ENCODE measurements at regions not wholly inside any gene's neighbourhood (a gene's known extent, or its start where the extent isn't known, plus 50 kb on each side); places are given as distances from the start of the nearest gene placed in this dataset.
"Not testable (repeated sequence)": the region's sequence is repeated elsewhere in the genome, so short reads cannot be mapped to it uniquely, and the experiment has no call there.

DNA sequence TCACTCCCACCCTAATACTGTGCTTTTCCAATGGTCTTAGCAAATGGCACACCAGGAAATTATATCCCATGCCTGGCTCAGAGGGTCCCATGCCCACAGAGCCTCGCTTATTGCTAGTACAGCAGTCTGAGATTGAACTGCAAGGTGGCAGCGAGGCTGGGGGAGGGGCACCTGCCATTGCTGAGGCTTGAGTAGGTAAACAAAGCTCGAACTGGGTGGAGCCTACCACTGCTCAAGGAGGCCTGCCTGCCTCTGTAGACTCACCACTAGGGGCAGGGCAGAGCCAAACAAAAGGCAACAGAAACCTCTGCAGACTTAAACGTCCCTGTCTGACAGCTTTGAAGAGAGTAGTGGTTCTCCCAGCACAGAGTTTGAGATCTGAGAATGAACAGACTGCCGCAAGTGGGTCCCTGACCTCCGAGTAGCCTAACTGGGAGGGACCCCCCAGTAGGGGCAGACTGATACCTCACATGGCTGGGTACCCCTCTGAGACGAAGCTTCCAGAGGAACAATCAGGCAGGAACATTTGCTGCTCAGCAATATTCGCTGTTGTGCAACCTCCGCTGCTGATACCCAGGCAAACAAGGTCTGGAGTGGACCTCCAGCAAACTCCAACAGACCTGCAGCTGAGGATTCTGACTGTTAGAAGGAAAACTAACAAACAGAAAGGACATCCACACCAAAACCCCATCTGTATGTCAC, 150.7 kb upstream of the FOXA2 start:
- H3K27me3 Mint-ChIP-seq; intact Hi-C loops (cut with micrococcal nuclease); H3K9me3 Mint-ChIP-seq; H3K4me3 Mint-ChIP-seq; DNase-seq; H3K27ac Mint-ChIP-seq; H3K4me1 Mint-ChIP-seq; H3K36me3 Mint-ChIP-seq (ENCODE audit: low read depth): not testable (repeated sequence)

DNA sequence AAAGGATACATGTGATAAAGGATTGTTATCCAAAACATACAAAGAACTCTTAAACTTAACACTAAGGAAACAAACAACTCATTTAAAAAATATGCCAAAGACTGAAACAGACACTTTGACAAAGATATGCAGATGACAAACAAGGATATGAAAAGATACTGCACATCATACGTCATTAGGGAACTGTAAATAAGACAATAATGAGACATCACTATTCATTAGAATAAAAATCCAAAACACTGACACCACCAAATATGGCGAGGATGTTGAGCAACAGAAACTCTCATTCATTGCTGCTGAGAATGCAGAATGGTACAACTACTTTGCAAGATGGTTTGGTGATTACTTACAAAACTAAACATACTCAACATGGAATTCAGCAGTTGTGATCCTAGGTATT, 156.5 kb upstream of the FOXA2 start:
- DNase-seq, result no peak
- no peaks in the 10 kb centered on the region for H3K9me3 Mint-ChIP-seq
- H3K36me3 Mint-ChIP-seq (ENCODE audit: low read depth), result no peaks in the 10 kb centered on the region
- no peak overlapping the region for H3K27ac Mint-ChIP-seq
- intact Hi-C loops (cut with micrococcal nuclease), result no loop called here
- H3K4me3 Mint-ChIP-seq, result no peak overlapping the region
- H3K27me3 Mint-ChIP-seq, result no peaks in the 10 kb centered on the region
- H3K4me1 Mint-ChIP-seq, result no peaks in the 10 kb centered on the region

DNA sequence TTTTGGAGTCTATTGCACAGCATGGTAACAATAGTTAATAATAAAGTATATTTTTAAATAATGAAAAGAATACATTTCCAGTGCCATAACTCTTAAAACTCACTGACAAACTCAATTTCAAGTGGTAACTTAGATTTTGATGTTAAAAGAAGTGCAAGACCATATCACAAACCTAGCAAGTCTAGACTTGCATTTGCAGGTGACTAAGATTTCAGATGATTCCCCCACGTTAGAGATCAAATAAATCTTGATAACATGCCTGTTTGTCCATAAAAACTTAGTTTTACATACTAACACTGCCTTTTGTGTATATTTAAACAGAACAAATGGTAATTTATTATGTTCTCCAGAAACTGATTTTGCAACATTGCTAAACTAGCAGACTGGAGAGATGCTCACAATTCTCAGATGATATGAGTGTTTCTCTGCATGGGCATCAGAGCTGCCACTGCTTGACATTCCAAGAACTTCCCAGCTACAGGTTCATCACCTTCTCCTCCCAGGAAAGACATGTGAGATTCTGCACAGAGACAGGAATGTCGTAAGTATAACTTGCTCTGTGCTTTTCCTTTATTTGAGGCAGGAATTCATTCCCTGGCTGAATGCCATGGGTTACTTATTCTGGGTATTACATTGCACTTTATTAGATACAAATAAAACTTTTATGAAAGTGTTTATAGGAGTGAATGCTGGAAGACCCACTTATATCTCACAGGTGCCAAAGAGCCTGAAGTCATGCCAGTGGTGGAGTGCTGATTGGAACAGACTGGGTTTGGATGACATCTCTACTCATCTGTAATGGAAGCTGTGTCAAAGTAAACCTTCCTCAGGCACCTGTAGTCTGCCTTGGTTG, 160.2 kb upstream of the FOXA2 start:
- Mint-ChIP-seq H3K4me3 (no peak overlapping the region), H3K27me3 (no peaks in the 10 kb centered on the region), H3K9me3 (peaks cover 7% of the 10 kb centered on the region), H3K36me3 (ENCODE audit: low read depth) (no peaks in the 10 kb centered on the region), H3K27ac (no peak overlapping the region), H3K4me1 (no peaks in the 10 kb centered on the region)
- intact Hi-C loops (cut with micrococcal nuclease), result no loop called here
- DNase-seq, result no peak

DNA sequence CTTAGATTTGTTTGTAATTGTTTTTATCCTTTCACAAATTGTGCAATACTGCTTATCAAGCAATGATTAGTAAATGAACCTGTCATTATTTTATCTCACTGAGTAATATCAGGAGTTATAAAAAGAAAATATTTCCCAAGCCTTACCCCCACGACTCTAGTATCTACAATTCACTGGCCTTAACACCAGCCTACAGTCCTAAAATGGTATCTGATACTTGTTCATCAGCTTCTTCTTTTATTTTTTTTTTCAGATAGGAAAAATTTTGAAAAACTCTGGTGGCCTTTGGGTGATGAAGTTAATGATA, 160.8 kb upstream of the FOXA2 start:
- Mint-ChIP-seq H3K27me3 (no peaks in the 10 kb centered on the region), H3K4me3 (no peak overlapping the region), H3K27ac (no peak overlapping the region), H3K9me3 (peaks cover 7% of the 10 kb centered on the region), H3K36me3 (ENCODE audit: low read depth) (no peaks in the 10 kb centered on the region), H3K4me1 (no peaks in the 10 kb centered on the region)
- no peak for DNase-seq
- intact Hi-C loops (cut with micrococcal nuclease), result no loop called here

DNA sequence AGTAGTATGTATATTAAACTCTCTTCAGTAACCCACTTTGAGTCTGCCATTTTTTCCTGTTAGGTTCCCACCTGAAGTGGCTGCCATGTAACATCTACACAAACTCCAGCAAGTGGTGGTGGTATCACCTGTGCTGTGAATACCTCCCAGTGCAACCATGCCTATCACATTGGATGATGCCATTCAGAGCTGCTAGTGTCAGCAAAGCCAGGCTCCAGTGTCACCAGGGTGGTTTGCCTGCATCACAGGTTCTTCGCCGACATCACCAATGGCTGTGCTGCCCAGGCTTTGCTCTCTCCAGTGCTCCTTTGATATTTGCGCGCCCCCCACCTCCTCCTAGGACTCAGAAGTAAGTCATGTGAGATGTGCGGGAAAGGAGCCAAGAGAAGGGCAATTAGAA, 162.6 kb upstream of the FOXA2 start:
- intact Hi-C loops (cut with micrococcal nuclease), result no loop called here
- H3K9me3 Mint-ChIP-seq, result peaks cover 7% of the 10 kb centered on the region
- no peaks in the 10 kb centered on the region for H3K27me3 Mint-ChIP-seq
- no peaks in the 10 kb centered on the region for H3K4me1 Mint-ChIP-seq
- DNase-seq, result no peak
- no peak overlapping the region for H3K4me3 Mint-ChIP-seq
- no peaks in the 10 kb centered on the region for H3K36me3 Mint-ChIP-seq (ENCODE audit: low read depth)
- H3K27ac Mint-ChIP-seq, result no peak overlapping the region

DNA sequence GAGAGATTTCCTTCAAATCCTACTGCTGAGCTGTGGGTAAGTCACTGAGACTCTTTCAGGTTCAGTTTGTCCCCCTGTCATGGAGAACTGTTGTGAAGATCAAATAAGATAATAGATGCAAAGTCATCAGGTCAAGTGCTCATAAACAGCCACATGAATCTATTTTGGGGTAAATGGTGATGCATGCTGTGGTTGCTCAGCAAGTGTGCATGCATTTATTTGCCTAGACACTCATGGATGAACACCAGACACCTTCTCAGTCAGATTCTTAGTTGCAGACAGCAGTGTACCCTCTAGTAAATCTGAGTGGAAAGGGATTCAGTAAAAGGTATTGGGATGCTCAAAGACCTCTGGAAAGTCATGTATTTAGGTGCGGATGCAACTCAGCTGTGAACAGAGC, 168.0 kb upstream of the FOXA2 start:
- Mint-ChIP-seq H3K4me1 (no peaks in the 10 kb centered on the region), H3K27me3 (no peaks in the 10 kb centered on the region), H3K27ac (no peak overlapping the region), H3K36me3 (ENCODE audit: low read depth) (no peaks in the 10 kb centered on the region), H3K9me3 (peaks cover 7% of the 10 kb centered on the region), H3K4me3 (no peak overlapping the region)
- no peak for DNase-seq
- intact Hi-C loops (cut with micrococcal nuclease), result no loop called here

DNA sequence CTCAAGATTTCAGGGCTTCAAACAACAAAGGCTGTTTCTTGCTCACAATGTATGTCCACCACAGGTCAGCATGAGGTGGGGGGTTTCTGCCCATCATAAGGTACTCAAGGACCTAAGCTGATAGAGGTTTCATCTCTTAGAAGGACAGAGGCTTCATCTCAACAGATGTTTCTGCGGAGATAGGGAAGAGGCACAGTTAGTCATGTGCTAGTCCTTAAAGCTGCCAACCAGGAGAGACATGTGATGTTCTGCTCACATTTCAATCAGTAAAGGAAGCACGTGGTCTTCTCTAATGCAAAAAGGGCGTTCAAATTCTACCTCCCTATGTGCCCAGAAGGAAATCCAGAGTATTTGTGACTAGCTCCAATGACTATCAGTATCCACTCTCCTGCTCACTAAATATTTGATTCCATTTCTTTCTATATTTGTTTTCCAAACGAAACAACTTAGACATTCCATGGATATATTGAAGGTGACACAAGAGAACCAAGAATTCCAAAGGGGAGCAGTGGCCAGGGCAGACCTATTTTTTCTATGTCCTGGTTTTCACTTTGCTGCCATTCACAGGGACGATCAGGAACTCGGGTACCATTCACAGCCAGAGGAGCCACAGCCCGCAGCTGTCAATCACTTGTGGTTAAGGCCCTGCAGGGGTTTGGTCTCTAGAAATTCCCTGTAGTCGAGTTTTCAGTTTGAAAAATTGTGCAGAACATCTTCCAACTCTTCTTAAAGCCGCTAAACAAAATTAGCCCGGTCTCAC, 173.2 kb upstream of the FOXA2 start:
- H3K4me3 Mint-ChIP-seq, result no peak overlapping the region

DNA sequence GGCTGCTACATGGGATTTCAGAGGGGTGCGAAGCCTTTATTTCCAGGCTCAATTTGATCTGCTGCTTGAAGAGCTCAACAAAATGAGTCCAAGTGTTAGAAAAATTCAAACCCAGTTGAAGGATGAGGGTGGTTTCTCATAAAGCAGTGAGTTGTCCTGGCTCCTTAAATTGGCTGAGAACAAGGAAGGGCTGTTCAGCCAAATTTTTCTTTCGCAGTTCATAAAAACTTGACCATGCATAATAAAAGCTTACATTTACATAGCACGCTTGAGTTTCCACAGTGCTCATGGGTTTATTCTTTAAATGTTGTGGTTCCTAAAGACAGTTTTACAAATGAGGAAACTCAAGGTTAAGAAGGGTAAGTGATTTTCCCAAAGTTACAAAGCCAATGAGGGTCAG, 174.4 kb upstream of the FOXA2 start:
- DNase-seq, result no peak
- no peak overlapping the region for H3K27ac Mint-ChIP-seq
- no peak overlapping the region for H3K4me3 Mint-ChIP-seq
- no peaks in the 10 kb centered on the region for H3K27me3 Mint-ChIP-seq
- intact Hi-C loops (cut with micrococcal nuclease), result no loop called here
- no peaks in the 10 kb centered on the region for H3K9me3 Mint-ChIP-seq
- no peaks in the 10 kb centered on the region for H3K4me1 Mint-ChIP-seq
- H3K36me3 Mint-ChIP-seq (ENCODE audit: low read depth), result no peaks in the 10 kb centered on the region

More for the DNA sequence above, 173.2 kb upstream of the FOXA2 start:
- no peaks in the 10 kb centered on the region for H3K9me3 Mint-ChIP-seq
- DNase-seq, result no peak
- no peak overlapping the region for H3K27ac Mint-ChIP-seq
- H3K36me3 Mint-ChIP-seq (ENCODE audit: low read depth), result no peaks in the 10 kb centered on the region
- H3K27me3 Mint-ChIP-seq, result no peaks in the 10 kb centered on the region
- no peaks in the 10 kb centered on the region for H3K4me1 Mint-ChIP-seq
- intact Hi-C loops (cut with micrococcal nuclease), result no loop called here

DNA sequence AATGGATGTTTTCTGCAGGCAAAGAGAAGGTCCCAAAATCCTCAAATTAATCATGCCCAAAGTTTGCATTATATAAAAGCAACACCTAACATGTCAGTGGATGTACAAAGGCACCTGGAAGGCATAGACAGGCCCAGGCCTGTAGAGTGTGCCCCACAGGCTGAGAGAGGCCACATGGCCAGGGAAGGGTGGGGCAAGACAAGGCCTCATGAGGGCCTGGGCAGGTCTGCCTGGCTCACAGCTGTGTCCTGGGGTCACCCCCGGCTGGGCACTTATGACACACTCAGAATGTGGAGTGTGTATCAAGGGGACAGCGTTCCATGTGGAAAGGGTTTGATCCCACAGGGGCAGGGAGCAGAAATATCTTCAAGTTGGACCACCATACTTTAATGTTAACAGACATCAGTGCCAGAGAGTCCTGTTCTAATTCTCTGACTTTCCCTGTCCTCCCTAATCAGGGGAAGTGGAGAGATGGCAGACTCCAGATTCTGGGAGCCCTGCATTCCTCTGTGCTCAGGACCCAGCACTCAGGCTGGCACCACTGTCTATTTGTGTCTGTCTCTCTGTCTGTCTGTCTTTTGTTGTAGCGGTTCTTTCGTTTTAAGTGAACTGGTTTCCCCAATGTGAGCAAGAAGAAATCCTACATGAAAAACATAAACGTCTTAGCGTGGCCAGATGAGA, 178.3 kb upstream of the FOXA2 start:
- Mint-ChIP-seq H3K36me3 (ENCODE audit: low read depth) (no peaks in the 10 kb centered on the region), H3K4me3 (no peak overlapping the region), H3K4me1 (no peaks in the 10 kb centered on the region), H3K27ac (no peak overlapping the region), H3K27me3 (no peaks in the 10 kb centered on the region), H3K9me3 (no peaks in the 10 kb centered on the region)
- intact Hi-C loops (cut with micrococcal nuclease), result no loop called here
- DNase-seq, result no peak

DNA sequence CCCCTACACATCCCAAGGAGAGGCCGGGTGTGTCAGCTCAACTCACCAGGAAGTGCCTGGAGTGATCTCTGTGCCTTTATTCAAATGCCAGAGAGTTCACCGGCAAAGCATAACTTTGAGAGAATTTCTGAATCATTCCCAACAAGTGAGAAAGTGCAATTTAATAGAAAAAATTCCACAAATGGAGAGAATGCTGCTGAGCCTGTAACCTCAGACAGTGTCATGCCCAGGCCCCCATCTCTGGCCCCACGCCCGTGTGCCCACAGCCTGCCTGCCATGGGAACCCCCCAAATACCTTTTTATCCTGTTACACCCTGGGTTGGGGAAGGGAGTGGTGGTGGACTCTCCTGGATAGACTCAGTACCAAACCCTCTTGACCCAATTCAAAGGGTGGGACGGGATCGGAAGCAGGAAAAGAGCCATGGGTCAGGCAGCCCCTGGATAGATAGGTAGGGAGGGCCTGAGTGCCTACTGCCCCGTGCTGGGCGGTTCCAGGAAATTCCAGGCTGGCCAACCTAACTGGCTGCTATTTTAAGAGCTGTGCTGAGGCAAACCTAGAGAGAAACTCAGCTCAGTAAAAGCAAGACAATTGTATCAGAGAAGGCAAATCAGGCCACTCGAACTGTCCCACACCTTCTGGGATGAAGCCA, 179.0 kb upstream of the FOXA2 start:
- intact Hi-C loops (cut with micrococcal nuclease), result no loop called here
- Mint-ChIP-seq H3K4me3 (no peak overlapping the region), H3K9me3 (no peaks in the 10 kb centered on the region), H3K36me3 (ENCODE audit: low read depth) (no peaks in the 10 kb centered on the region), H3K27ac (no peak overlapping the region), H3K4me1 (no peaks in the 10 kb centered on the region), H3K27me3 (no peaks in the 10 kb centered on the region)
- no peak for DNase-seq

DNA sequence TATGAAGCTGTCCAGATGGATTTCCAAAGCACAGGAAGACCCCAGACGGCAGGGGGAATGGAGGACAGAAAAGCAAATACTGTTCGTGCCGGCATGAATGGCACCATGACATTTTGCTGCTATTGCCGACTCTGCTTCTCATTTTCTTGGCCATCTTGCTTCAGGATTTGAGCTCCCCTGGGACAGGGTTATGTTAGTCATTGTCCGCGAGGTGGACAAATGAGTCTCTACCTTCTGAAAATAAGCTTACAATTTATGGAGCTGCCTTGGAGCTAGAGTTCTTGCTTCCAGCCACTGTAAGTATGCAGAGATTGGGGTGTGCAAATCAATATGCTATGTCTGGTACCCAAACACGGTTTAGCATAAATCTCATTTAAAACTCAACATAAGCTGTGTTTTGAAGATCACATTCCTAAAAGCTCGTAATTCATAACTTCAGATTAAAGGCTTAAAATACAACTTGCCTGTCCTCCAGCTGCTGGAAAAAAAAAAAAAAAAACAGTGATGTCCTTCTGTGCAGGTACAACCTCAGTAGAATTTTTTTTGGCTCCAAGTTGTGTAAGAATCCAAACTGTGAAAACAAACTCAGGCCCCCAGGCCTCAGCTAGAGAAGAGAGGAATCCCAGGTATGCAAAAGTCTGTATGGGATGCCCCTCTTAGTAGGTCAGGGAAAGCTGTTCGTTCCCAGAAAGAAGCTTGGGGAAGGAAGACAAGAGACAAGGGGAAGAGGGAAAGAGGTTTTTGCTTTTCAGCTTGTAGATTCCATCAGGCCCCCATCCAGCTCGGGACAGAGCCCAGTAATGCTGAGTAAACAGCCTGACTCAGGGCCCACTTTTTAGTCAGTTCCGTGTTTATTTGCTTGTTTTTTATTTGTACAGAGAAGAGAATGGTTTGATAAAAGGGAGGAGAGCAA, 184.2 kb upstream of the FOXA2 start:
- Mint-ChIP-seq H3K27me3 (no peaks in the 10 kb centered on the region), H3K36me3 (ENCODE audit: low read depth) (no peaks in the 10 kb centered on the region), H3K4me3 (no peak overlapping the region), H3K9me3 (no peaks in the 10 kb centered on the region), H3K27ac (no peak overlapping the region), H3K4me1 (no peaks in the 10 kb centered on the region)
- intact Hi-C loops (cut with micrococcal nuclease), result no loop called here
- no peak for DNase-seq

DNA sequence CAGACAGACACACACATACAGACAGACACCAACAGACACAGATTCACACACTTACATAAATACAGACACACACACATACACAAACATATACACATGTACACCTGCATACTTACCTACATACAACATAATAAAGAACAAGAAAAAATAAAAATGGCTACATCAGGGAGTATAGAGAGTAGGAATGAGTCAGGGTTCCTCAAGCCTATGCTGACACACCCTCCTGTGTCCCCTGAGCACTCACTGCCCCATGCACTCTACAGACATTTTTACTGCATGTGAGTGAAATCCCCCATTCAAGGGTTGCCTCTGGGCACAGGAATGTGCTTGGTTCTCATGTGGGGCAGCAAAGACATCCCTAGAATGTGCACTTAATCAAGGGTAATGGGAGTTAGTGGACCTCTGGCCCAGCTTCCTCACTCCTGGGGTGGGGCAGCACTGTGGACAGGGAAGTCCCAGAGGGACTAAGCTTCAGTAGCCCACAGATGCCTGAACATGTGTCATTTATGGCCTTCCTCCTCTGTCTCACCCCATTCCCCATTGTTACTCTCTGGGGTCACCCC, 185.9 kb upstream of the FOXA2 start:
- Mint-ChIP-seq H3K4me3 (no peak overlapping the region), H3K36me3 (ENCODE audit: low read depth) (no peaks in the 10 kb centered on the region), H3K9me3 (no peaks in the 10 kb centered on the region), H3K27me3 (no peaks in the 10 kb centered on the region), H3K4me1 (no peaks in the 10 kb centered on the region), H3K27ac (no peak overlapping the region)
- intact Hi-C loops (cut with micrococcal nuclease), result no loop called here
- no peak for DNase-seq

All from activated CD4-positive, alpha-beta T cell treated with anti-CD3 and anti-CD28 coated beads, Interleukin-2, amount 10 ng/mL, durations not matched to agents 24 days and 14 days (primary cell).